Stimulated activated CD4-positive, alpha-beta T cell treated with anti-CD3 and anti-CD28 coated beads, Interleukin-4, amount 100 ng/mL, for 48 hours (primary cell): ENCODE measurements at regions not wholly inside any gene's neighbourhood (a gene's known extent, or its start where the extent isn't known, plus 50 kb on each side); places are given as distances from the start of the nearest gene placed in this dataset.

ENCODE experiments used
- DNase-seq, 2 donors: peaks; one replicate each; pipeline ENCODE4 v3.0.0-alpha.2; 2020; ENCODE audit warnings: low read depth in 2 of 2

GRCh38 chr11:19560156-19560555 is 152.5 kb upstream of the NAV2 start:
- DNase-seq: no peak

DNA sequence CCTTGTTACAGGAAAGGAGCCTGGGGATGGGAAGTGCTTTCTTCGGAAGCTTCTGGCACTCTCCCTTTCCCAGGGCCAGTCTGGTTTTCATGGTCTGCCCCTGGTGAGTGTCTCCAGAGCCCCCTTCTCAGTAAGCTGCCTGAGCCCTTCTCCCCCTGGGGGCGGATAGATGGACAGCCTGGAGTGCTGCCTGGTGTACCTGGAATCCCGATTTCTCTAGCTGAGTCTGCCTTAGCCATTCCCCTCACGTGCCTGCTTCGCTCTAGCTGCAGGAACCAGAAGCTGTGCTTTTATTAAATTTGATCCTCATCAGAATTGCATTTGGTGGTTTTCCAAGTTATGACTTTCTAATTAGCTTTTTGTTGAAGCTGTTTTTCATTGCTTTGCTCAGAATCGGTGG is 152.9 kb upstream of the NAV2 start:
- no peak for DNase-seq

DNA sequence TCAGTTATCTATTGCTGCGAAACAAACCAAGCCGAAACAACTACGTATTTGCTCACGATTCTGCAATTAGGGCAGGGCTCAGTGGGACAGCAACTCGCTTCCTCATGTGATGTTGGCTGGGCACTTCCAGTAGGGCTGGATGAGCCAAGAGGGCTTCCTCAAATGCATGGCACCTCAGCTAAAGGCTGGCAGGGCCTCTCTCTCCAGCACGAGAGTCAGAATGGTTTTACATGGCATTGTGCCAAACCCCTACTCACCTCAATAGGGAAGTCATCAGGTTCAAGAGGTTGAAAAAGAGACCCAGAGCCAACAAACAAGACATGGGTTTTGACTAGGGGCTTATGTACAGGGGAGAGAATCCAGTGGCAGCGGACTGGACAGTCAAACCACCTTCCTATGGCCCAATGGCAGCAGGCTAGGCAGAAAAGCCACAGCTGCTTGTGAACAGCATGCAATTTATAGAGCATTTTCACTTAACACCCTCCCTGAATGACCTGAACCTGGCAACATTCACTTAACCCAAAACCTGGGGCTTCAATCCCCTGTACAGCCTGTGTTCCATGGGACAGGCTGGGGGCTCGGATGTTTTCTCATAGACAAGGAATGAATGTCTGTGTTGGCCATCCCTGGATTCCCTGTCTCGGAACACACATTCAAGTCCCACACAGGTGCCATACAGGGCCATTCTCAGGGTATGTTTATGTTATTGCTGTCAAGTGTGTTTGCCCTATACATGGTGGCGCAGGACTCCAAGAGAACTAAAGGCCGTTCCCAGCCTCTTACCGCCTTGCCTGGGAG is 154.2 kb upstream of the NAV2 start:
- DNase-seq: no peak

DNA sequence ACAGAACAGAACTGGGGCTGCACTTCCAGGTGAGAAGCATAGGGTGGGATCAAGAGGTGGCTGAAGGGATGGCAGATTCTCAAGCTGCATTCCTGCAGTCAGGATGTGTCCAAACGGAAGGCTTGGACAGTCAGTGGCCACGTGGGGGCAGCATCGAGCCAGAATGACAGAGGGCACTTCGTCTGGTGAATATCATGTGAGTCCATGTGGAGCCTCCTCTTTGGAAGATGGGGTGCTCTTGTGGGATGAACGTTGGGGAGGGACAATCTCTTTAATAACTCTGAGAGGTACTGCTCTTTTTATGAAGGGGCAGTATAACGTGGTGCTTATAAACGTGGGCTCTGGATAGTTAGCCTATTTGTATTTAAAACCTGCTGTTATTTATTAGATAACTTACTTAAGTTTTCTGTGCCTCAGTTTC is 154.9 kb upstream of the NAV2 start:
- peak; percentile 64 to 79 for DNase-seq

DNA sequence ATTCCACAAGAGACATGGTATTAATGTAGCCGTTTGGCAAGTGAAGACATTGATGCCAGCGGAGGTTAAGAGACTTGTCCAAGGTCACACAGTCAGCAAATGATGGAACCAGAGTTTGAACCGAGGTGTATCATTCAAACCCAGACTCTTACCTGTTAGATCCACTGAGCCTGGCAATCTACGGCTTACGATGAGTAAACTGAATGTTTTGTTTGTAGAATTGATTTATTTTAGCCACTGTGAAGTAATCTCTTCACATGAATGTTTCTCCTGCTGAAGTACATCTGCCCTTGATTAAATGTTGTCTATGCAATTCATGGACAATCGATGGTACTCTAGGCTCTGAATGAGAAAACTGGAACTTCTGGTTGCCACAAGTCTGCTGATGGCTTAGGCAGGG is 155.5 kb upstream of the NAV2 start:
- DNase-seq: no peak

DNA sequence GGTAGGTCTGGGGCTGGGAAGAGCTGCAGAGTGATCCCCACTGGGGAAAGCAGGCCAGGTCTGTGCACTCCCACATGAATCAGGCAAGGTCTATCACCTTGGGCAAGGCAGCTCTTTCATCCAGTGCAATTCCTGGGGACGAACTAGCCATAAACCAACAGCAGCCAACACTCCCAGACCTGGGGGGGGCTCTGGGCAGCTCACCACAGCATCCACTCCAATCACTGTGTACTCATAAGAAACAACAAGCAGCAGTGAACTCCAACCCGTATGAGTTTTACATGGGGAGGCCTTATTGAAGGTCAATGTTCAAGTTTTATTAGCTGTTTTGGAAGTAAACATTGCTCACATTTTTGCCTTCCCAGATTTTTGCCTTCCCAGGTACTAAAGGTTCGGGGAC is 157.4 kb upstream of the NAV2 start:
- DNase-seq: no peak

GRCh38 chr11:19553683-19554333 is 158.8 kb upstream of the NAV2 start:
- peak; percentile 70 to 84 for DNase-seq

DNA sequence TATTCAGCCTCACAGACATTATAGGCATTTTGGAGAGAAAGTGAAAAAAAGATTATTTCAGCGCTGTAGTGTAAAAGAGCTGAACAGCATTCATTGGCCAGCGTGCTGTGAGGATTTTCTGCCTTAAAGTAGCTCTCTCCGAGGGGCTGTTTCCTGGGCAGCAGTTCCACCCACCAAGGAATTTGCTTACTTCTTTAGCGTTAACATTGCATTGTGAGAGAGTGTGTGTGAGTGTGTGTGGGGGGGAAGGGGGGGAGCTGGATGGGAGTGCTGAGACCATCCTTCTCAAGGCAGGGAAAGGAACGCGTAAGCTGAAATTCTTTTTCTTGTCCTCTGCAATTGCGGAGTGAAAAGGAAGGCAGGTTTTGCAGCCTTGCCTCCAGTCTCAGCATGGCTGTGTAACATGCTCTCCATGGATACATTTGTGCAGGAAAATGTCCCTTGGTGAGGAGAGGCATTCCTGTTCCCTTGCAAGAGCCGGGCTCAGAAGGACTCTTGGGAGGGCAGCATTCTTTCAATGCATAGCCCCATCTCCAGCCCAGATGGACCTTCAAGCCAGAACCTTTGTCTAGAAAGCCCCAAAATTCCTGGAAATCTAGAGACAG is 159.9 kb upstream of the NAV2 start:
- DNase-seq: no peak

- no peak for DNase-seq
These were observed 160.5 kb upstream of the NAV2 start for GRCh38 chr11:19552161-19552560.

DNA sequence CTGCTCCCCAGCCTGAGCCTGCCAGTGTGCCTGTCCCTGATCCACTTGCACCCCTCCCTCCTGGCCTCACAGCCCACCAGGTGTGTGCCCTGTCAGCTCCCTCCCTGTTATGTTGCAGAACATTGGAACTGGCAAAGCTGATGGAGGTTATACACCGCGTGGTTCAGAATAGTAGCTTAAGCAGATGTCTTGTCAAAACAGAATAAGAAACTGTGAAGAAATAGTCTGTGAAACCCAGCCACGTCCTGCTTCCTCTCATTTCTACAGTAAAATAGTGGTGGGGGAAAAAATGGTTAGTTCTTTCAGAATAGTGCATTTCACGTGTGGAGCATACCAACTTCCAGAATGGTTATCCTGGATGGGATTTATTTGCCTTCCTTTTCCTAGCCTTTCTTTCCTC is 161.2 kb upstream of the NAV2 start:
- DNase-seq: no peak

DNA sequence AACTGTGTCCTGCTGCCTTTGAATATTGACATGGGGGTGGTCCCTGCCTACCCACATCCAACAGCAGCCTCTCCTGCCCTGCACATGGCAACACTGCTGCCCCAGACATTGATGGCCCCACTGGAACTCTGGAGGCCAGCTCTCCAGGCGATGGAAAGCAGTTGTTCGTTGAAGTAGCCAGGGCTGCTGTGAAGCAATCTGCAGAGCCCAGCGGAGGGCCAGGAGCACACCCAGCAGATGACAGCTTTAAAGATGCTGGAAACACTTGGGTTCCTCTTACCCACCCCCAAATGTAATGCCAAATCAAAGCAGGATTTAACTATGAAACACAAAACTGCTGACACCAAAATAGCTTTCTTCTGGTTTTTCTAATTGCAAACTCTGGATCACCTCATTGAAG is 165.6 kb upstream of the NAV2 start:
- DNase-seq: no peak

- DNase-seq: no peak
These were observed 166.3 kb upstream of the NAV2 start for GRCh38 chr11:19546325-19546724.

DNA sequence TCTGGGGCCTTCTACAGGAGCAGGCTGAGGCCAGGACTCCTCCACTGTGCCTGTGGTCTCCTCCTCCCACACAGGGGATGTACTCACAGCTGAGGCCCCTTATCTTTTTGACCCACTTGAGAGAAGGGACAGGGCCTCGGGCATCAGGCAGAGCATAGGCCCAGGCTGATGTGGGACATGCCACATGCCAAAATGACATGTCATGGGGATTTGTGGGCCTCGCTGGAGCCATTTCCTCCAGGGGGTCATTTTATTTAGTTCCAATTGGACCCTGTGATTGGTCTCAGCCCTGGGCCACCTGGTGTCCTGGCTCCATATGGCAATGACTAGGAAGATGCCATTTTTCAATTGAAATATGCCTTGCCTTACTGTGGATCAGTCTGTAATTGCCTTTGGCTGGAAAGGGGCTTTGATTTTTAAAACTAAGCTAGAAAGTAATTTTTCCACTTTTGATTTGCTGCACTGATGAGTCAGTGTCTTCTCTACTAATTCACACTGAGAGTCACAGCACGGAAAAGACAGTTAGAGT is 171.1 kb upstream of the NAV2 start:
- DNase-seq: no peak

DNA sequence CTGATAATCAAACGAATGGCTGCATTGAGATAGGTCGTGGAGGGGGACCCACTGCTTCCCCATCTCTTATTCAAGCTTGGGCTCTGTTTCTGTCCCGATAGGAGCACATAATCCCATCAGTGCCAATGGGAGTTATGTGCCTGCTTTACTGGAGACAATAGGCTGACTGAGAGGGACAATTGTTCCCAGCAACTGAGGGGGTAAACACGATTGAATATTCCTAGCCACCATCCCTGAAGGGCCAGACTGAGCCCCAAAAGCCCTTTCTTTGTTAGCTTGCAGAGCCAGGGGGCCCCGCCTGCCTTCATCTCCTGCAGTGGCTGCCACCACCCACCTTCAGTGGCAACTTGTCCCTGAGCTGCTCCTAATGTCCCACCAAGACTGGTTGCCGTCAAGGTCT is 172.8 kb upstream of the NAV2 start:
- no peak for DNase-seq

- no peak for DNase-seq
These were observed 174.7 kb upstream of the NAV2 start for GRCh38 chr11:19537803-19538453.

GRCh38 chr11:19536131-19536530 is 176.5 kb upstream of the NAV2 start:
- no peak for DNase-seq

DNA sequence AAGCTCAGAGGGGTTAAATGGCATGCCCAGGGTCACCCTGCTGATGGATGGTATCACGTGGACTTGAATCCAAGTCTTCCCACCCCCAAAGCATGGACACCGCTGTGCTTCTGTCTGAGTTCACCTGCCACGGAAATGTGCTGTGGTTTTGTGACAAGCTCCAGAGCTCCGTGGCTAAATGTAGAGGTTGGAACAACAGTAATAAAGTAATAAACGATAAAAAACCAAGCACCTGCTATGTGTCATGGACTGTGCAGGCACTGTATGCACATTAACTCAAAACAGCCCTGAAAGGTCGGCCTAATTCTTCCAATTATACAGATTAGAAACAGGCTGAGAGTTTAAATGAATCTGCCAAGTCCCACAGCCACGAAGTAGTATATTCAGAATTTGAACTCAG is 182.1 kb upstream of the NAV2 start:
- DNase-seq: no peak

DNA sequence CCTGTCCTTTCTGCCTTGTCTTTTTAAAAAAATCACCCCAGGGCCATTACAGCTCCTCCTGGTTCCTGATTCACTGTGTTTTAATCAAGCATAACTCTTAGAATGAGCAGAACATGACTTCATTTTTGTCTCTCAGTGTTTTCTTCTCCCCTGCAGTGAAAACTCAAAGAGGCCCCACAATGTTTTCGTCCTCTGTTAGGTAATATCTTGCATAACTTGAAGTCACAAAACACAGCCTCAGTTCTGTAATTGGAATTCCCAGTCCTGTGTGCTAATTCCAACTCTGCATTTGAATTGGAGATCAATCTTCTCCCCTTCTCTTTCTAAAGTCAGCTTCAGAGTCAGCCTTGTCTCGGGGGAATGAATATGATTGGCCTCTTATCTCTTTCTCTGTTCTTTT is 186.5 kb upstream of the NAV2 start:
- no peak for DNase-seq

DNA sequence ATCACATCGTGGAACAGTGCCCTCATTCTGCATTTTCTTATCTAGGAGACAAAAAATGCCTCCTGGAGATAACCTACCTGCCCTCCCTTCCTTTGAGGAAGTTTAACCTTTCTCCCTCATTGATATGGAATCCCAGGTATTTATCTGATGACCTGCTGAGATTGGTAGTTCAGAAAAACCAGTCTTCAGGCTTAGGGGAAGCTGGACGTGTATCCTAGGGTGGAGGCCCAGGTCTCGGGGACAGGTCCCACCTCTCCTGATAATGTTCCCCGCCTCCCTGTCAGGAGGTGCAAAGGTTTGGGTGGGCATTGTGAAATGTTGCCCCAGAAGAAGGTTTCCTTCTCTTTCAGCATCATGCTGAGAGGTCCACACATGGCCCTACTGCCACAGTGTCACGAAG is 186.9 kb upstream of the NAV2 start:
- no peak for DNase-seq

DNA sequence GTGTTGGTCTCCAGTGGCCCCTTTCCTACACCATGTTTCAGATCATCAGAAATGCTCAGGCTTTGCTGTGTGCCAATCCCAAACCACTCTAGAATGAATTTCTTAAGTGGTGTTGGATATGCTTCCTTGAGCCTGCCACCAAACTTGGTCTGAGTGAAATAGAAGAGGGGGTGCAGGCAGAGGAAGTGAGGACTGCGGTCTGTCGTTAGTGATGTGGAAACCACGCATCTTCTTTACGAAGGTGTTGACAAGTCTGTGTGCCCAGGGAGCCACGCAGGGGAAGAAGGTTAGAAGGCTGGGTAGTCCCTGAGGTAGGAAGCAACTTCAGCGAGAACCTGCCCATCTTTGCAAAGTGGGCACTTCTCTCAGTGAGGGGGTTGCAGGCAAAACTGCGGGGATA is 187.4 kb upstream of the NAV2 start:
- no peak for DNase-seq

- DNase-seq: no peak
These were observed 188.4 kb upstream of the NAV2 start for GRCh38 chr11:19524171-19524671.

DNA sequence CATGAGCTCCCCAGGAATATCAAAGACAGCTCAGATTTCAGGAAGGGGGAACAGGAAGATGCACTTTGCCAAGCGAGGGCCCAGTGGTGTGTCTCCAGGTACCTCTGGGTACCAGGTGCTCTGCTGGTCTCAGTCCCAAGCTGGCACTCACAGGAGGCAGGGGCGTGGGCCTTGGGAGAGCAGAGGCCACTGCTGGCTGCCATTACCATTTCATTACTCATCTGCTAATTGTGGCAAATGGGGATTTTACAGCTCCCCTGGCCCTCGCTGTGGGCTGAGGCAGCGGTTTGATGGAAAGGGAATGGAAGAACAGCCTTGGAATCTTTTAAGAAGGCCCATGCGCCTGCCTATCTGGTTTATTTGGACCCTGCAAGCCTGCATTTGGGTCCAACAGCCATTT is 192.0 kb upstream of the NAV2 start:
- DNase-seq: no peak
